DND-41 (cell line): ENCODE measurements at regions not wholly inside any gene's neighbourhood (a gene's known extent, or its start where the extent isn't known, plus 50 kb on each side); places are given as distances from the start of the nearest gene placed in this dataset.

Experiments
- ATAC-seq: fragments of 200-7000 bp; cut with Tn5 transposase; 3 replicates; pipeline ENCODE4 v1.9.1; 2021; ENCODE audit warnings: low read depth; ENCODE audit not compliant: insufficient read depth
- DNase-seq: peaks from one replicate; pipeline ENCODE4 v3.0.0-alpha.2; 2020
- H2AFZ ChIP-seq: 2 replicates; pipeline ENCODE4 v1.6.0; 2012; ENCODE audit warnings: low read depth, low read length
- H3K27ac ChIP-seq: 2 replicates; pipeline ENCODE4 v1.5.1; 2012; ENCODE audit warnings: low read length, inconsistent platforms
- H3K27me3 ChIP-seq: fragments of 200-600 bp; sonication (generic); 2 replicates; pipeline ENCODE4 v1.6.0; 2012; ENCODE audit warnings: low read length, mild to moderate bottlenecking, inconsistent platforms; ENCODE audit not compliant: insufficient read depth, poor library complexity
- H3K36me3 ChIP-seq: 2 replicates; pipeline ENCODE4 v1.5.1; 2012; ENCODE audit warnings: low read length, inconsistent platforms; ENCODE audit not compliant: insufficient read depth
- H3K4me1 ChIP-seq: 2 replicates; pipeline ENCODE4 v1.5.1; 2012; ENCODE audit warnings: mild to moderate bottlenecking, low read length; ENCODE audit not compliant: insufficient read depth
- H3K4me2 ChIP-seq: 2 replicates; pipeline ENCODE4 v1.6.0; 2012; ENCODE audit warnings: mild to moderate bottlenecking, moderate library complexity, low read length, inconsistent platforms; ENCODE audit not compliant: insufficient read depth
- H3K4me3 ChIP-seq, 2 experiments: fragments of 200-600 bp in 1 of 2; shearing (Covaris generic) in 1 of 2; 2 replicates each; pipeline ENCODE4 v1.5.1; 2012 to 2016; ENCODE audit warnings: inconsistent platforms in 2 of 2, low read length in 2 of 2, mild to moderate bottlenecking in 2 of 2, low read depth in 1 of 2, moderate library complexity in 1 of 2
- H3K79me2 ChIP-seq: 2 replicates; pipeline ENCODE4 v1.6.0; 2012; ENCODE audit warnings: low read length, inconsistent platforms; ENCODE audit not compliant: insufficient read depth
- H3K9ac ChIP-seq: 2 replicates; pipeline ENCODE4 v1.6.0; 2012; ENCODE audit warnings: low read depth, mild to moderate bottlenecking, inconsistent platforms, low read length, moderate library complexity
- H3K9me3 ChIP-seq: 2 replicates; pipeline ENCODE4 v1.5.1; 2012; ENCODE audit warnings: low read length, moderate library complexity, mild to moderate bottlenecking, inconsistent platforms; ENCODE audit not compliant: insufficient read depth, severe bottlenecking
- H4K20me1 ChIP-seq: 2 replicates; pipeline ENCODE4 v1.6.0; 2012; ENCODE audit warnings: low read length; ENCODE audit not compliant: insufficient read depth
- CTCF ChIP-seq: IDR thresholded peaks from 2 replicates; pipeline ENCODE4 v1.5.1; 2012; ENCODE audit warnings: borderline replicate concordance, low read length, moderate library complexity, mild to moderate bottlenecking; ENCODE audit not compliant: poor library complexity, severe bottlenecking; ENCODE audit errors: extremely low read depth
- EZH2 ChIP-seq: IDR thresholded peaks from 3 replicates; pipeline ENCODE4 v1.6.1; 2012; ENCODE audit warnings: borderline replicate concordance, low read depth, mild to moderate bottlenecking, moderate library complexity, low read length, inconsistent platforms; ENCODE audit not compliant: severe bottlenecking

GRCh38 chr13:111540486-111540885 lies 220.0 kb downstream of the TEX29 start:
- peaks cover 16% of the 10 kb centered on the region for H3K27me3 ChIP-seq
- H3K4me2 ChIP-seq = no peak overlapping the region
- no peak overlapping the region for H3K9ac ChIP-seq
- H3K4me1 ChIP-seq = no peaks in the 10 kb centered on the region
- no peaks in the 10 kb centered on the region for H3K79me2 ChIP-seq
- H3K9me3 ChIP-seq = no peaks in the 10 kb centered on the region
- ATAC-seq (no peak), DNase-seq (no peak)
- no peak overlapping the region for H3K27ac ChIP-seq
- no peak for TF ChIP-seq CTCF
- no peak for TF ChIP-seq EZH2
- H2AFZ ChIP-seq = no peak overlapping the region
- H3K4me3 ChIP-seq = no peak overlapping the region
- H3K36me3 ChIP-seq = no peaks in the 10 kb centered on the region
- peaks cover 11% of the 10 kb centered on the region; the same call in 1 of the 2 replicates for H4K20me1 ChIP-seq

GRCh38 chr13:111541345-111541744 lies 220.9 kb downstream of the TEX29 start:
- Histone ChIP-seq H4K20me1 (peaks cover 11% of the 10 kb centered on the region; the same call in 1 of the 2 replicates), H2AFZ (no peak overlapping the region), H3K9me3 (no peaks in the 10 kb centered on the region), H3K36me3 (no peaks in the 10 kb centered on the region), H3K4me2 (no peak overlapping the region), H3K27me3 (peaks cover 9% of the 10 kb centered on the region), H3K79me2 (no peaks in the 10 kb centered on the region), H3K9ac (no peak overlapping the region), H3K4me1 (no peaks in the 10 kb centered on the region), H3K4me3 (no peak overlapping the region), H3K27ac (no peak overlapping the region)
- ATAC-seq (no peak), DNase-seq (no peak)
- TF ChIP-seq EZH2 = no peak
- no peak for TF ChIP-seq CTCF

GRCh38 chr13:111541752-111542529 lies 221.5 kb downstream of the TEX29 start:
- Histone ChIP-seq H3K4me2 (no peak overlapping the region), H3K4me1 (no peaks in the 10 kb centered on the region), H3K9ac (no peak overlapping the region), H3K27me3 (peaks cover 4% of the 10 kb centered on the region), H2AFZ (no peak overlapping the region), H3K4me3 (no peak overlapping the region), H3K9me3 (no peaks in the 10 kb centered on the region), H3K27ac (no peak overlapping the region), H3K36me3 (no peaks in the 10 kb centered on the region), H4K20me1 (peaks cover 11% of the 10 kb centered on the region; the same call in 1 of the 2 replicates), H3K79me2 (no peaks in the 10 kb centered on the region)
- no peak for ATAC-seq
- DNase-seq = no peak
- TF ChIP-seq EZH2 (no peak), CTCF (no peak)
